HCT116 (cell line): ENCODE measurements at regions not wholly inside any gene's neighbourhood (a gene's known extent, or its start where the extent isn't known, plus 50 kb on each side); places are given as distances from the start of the nearest gene placed in this dataset.

Experiments
- CTCF ChIP-seq, 3 experiments: fragments of 200-600 bp in 1 of 3; sonication (generic) in 1 of 3; IDR thresholded peaks in 2 of 3; conservative IDR thresholded peaks in 1 of 3; 2 replicates each; pipeline ENCODE4 v1.5.1; 2012 to 2017; ENCODE audit warnings: low read depth in 2 of 3, low read length in 2 of 3, antibody characterized with exemption in 1 of 3, borderline replicate concordance in 1 of 3, control low read depth in 1 of 3, mild to moderate bottlenecking in 1 of 3, mixed read lengths in 1 of 3, mixed run types in 1 of 3, moderate library complexity in 1 of 3; ENCODE audit not compliant: insufficient read depth in 1 of 3
- EGR1 ChIP-seq: IDR thresholded peaks from 2 replicates; pipeline ENCODE4 v1.6.1; 2012; ENCODE audit warnings: low read depth
- ELF1 ChIP-seq: IDR thresholded peaks from 2 replicates; pipeline ENCODE4 v1.6.1; 2012; ENCODE audit warnings: low read depth, borderline replicate concordance
- EZH2 ChIP-seq: fragments of 200-600 bp; sonication (generic); IDR thresholded peaks from 2 replicates; pipeline ENCODE4 v1.6.1; 2017; ENCODE audit warnings: antibody characterized with exemption, mixed run types
- EZH2phosphoT487 ChIP-seq: fragments of 200-600 bp; IDR thresholded peaks from 2 replicates; pipeline ENCODE4 v1.6.1; 2018; ENCODE audit warnings: antibody characterized with exemption, borderline replicate concordance
- POLR2A ChIP-seq: IDR thresholded peaks from 2 replicates; pipeline ENCODE4 v1.7.0; 2011; ENCODE audit warnings: borderline replicate concordance; ENCODE audit not compliant: insufficient read depth, insufficient read length; ENCODE audit errors: extremely low read depth
- SP1 ChIP-seq: IDR thresholded peaks from 2 replicates; pipeline ENCODE4 v1.6.1; 2012; ENCODE audit warnings: low read depth
- SRF ChIP-seq: IDR thresholded peaks from 2 replicates; pipeline ENCODE4 v1.6.1; 2012; ENCODE audit warnings: low read depth
- TF ChIP-seq, protein P1 (sequence below): IDR thresholded peaks from 2 replicates; pipeline ENCODE4 v1.6.1; 2012

GRCh38 chr6:131431718-131432117 lies 141.3 kb upstream of the ARG1 start:
- TF ChIP-seq CTCF (IDR thresholded peaks at IDR 0.05 in 2 of 3, conservative IDR thresholded peaks at IDR 0.05 in 1 of 3; ENCODE audit: borderline replicate concordance in 1 of 3, insufficient read depth in 1 of 3, low read depth in 2 of 3, low read length in 2 of 3) (no peak), EZH2 (no peak), ELF1 (no peak), SP1 (no peak), EGR1 (no peak), POLR2A (no peak), EZH2phosphoT487 (no peak), SRF (no peak)
- TF ChIP-seq, protein P1, sequence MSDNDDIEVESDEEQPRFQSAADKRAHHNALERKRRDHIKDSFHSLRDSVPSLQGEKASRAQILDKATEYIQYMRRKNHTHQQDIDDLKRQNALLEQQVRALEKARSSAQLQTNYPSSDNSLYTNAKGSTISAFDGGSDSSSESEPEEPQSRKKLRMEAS = no peak
